MM.1S (cell line): ENCODE measurements at regions not wholly inside any gene's neighbourhood (a gene's known extent, or its start where the extent isn't known, plus 50 kb on each side); places are given as distances from the start of the nearest gene placed in this dataset.

Experiments
- DNase-seq: peaks from one replicate; pipeline ENCODE4 v3.0.0-alpha.2; 2015
- H2AFZ ChIP-seq: fragments of 300-600 bp; sonication (generic); 2 replicates; pipeline ENCODE4 v1.6.0; 2016; ENCODE audit warnings: antibody characterized with exemption, low read length
- H3F3A ChIP-seq: fragments of 300-600 bp; sonication (generic); 2 replicates; pipeline ENCODE4 v1.6.1; 2016; ENCODE audit warnings: mild to moderate bottlenecking, antibody characterized with exemption, low read length, moderate library complexity, mixed read lengths; ENCODE audit not compliant: insufficient read depth
- H3K27ac ChIP-seq: fragments of 300-600 bp; sonication (generic); 2 replicates; pipeline ENCODE4 v1.5.1; 2016; ENCODE audit warnings: mild to moderate bottlenecking, low read length
- H3K27me3 ChIP-seq: fragments of 300-600 bp; sonication (generic); replicated peaks from 2 replicates; pipeline ENCODE4 v1.6.0; 2016; ENCODE audit warnings: low read length; ENCODE audit not compliant: insufficient read depth
- H3K36me3 ChIP-seq: fragments of 300-600 bp; sonication (generic); replicated peaks from 2 replicates; pipeline ENCODE4 v1.6.1; 2016; ENCODE audit warnings: mild to moderate bottlenecking, low read length, mixed read lengths; ENCODE audit not compliant: insufficient read depth
- H3K4me1 ChIP-seq: fragments of 300-600 bp; sonication (generic); 2 replicates; pipeline ENCODE4 v1.6.1; 2016; ENCODE audit warnings: low read length, mixed read lengths
- H3K4me2 ChIP-seq: fragments of 300-600 bp; sonication (generic); 2 replicates; pipeline ENCODE4 v1.6.0; 2016; ENCODE audit warnings: low read depth, low read length
- H3K4me3 ChIP-seq: fragments of 300-600 bp; sonication (generic); 2 replicates; pipeline ENCODE4 v1.5.1; 2016; ENCODE audit warnings: low read length, mixed read lengths
- H3K79me2 ChIP-seq: fragments of 300-600 bp; sonication (generic); 2 replicates; pipeline ENCODE4 v1.6.1; 2016; ENCODE audit warnings: mixed run types, low read length, mixed read lengths
- H3K9ac ChIP-seq: fragments of 300-600 bp; sonication (generic); 2 replicates; pipeline ENCODE4 v1.6.1; 2016; ENCODE audit warnings: low read length, mixed read lengths
- H3K9me2 ChIP-seq: fragments of 300-600 bp; sonication (generic); replicated peaks from 2 replicates; pipeline ENCODE4 v1.6.1; 2016; ENCODE audit warnings: mild to moderate bottlenecking, low read length, mixed read lengths; ENCODE audit not compliant: insufficient read depth
- H3K9me3 ChIP-seq: fragments of 300-600 bp; sonication (generic); replicated peaks from 2 replicates; pipeline ENCODE4 v1.6.1; 2016; ENCODE audit warnings: mild to moderate bottlenecking, low read length, mixed read lengths; ENCODE audit not compliant: insufficient read depth
- H4K20me1 ChIP-seq: fragments of 300-600 bp; sonication (generic); 2 replicates; pipeline ENCODE4 v1.6.1; 2016; ENCODE audit warnings: mild to moderate bottlenecking, low read length, moderate library complexity, mixed read lengths; ENCODE audit not compliant: insufficient read depth
- EZH2 ChIP-seq: fragments of 300-600 bp; sonication (generic); optimal IDR thresholded peaks from 2 replicates; pipeline ENCODE3; 2017; ENCODE audit warnings: low read depth, mild to moderate bottlenecking, antibody characterized with exemption, low read length, mixed read lengths
- EZH2phosphoT487 ChIP-seq: fragments of 300-600 bp; sonication (generic); IDR thresholded peaks from 2 replicates; pipeline ENCODE4 v1.6.1; 2018; ENCODE audit warnings: antibody characterized with exemption, low read length
- TF ChIP-seq, protein P1 (sequence below): fragments of 300-600 bp; sonication (generic); IDR thresholded peaks from 2 replicates; pipeline ENCODE4 v1.5.1; 2016; ENCODE audit warnings: antibody characterized with exemption, low read length, mixed read lengths

GRCh38 chr15:35850284-35850683 lies 304.3 kb upstream of the DPH6 start:
- Histone ChIP-seq H4K20me1 (no peaks in the 10 kb centered on the region), H3K4me3 (no peak overlapping the region), H3K4me2 (no peak overlapping the region), H3K9ac (no peak overlapping the region), H3K36me3 (no peaks in the 10 kb centered on the region), H3K27me3 (no peaks in the 10 kb centered on the region), H3K27ac (no peak overlapping the region), H3K4me1 (no peaks in the 10 kb centered on the region), H3K9me3 (no peaks in the 10 kb centered on the region), H3K79me2 (no peaks in the 10 kb centered on the region), H2AFZ (no peak overlapping the region), H3F3A (no peaks in the 10 kb centered on the region), H3K9me2 (no peaks in the 10 kb centered on the region)
- TF ChIP-seq, protein P1, sequence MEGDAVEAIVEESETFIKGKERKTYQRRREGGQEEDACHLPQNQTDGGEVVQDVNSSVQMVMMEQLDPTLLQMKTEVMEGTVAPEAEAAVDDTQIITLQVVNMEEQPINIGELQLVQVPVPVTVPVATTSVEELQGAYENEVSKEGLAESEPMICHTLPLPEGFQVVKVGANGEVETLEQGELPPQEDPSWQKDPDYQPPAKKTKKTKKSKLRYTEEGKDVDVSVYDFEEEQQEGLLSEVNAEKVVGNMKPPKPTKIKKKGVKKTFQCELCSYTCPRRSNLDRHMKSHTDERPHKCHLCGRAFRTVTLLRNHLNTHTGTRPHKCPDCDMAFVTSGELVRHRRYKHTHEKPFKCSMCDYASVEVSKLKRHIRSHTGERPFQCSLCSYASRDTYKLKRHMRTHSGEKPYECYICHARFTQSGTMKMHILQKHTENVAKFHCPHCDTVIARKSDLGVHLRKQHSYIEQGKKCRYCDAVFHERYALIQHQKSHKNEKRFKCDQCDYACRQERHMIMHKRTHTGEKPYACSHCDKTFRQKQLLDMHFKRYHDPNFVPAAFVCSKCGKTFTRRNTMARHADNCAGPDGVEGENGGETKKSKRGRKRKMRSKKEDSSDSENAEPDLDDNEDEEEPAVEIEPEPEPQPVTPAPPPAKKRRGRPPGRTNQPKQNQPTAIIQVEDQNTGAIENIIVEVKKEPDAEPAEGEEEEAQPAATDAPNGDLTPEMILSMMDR, result no peak
- TF ChIP-seq EZH2phosphoT487 (no peak), EZH2 (no peak)
- DNase-seq, result no peak

- no peaks in the 10 kb centered on the region for H3K4me1 ChIP-seq
- H3K36me3 ChIP-seq, result no peaks in the 10 kb centered on the region
- DNase-seq, result no peak
- H3K27me3 ChIP-seq, result no peaks in the 10 kb centered on the region
- H3F3A ChIP-seq, result no peaks in the 10 kb centered on the region
- H3K9me3 ChIP-seq, result no peaks in the 10 kb centered on the region
- H3K4me2 ChIP-seq, result no peak overlapping the region
- H2AFZ ChIP-seq, result no peak overlapping the region
- H3K4me3 ChIP-seq, result no peak overlapping the region
- no peaks in the 10 kb centered on the region for H3K9me2 ChIP-seq
- no peaks in the 10 kb centered on the region for H3K79me2 ChIP-seq
- no peak overlapping the region for H3K27ac ChIP-seq
- no peak overlapping the region for H3K9ac ChIP-seq
- TF ChIP-seq EZH2phosphoT487 (no peak), EZH2 (no peak)
- H4K20me1 ChIP-seq, result no peaks in the 10 kb centered on the region
Measured at GRCh38 chr15:35851491-35851890, 305.5 kb upstream of the DPH6 start.

DNA sequence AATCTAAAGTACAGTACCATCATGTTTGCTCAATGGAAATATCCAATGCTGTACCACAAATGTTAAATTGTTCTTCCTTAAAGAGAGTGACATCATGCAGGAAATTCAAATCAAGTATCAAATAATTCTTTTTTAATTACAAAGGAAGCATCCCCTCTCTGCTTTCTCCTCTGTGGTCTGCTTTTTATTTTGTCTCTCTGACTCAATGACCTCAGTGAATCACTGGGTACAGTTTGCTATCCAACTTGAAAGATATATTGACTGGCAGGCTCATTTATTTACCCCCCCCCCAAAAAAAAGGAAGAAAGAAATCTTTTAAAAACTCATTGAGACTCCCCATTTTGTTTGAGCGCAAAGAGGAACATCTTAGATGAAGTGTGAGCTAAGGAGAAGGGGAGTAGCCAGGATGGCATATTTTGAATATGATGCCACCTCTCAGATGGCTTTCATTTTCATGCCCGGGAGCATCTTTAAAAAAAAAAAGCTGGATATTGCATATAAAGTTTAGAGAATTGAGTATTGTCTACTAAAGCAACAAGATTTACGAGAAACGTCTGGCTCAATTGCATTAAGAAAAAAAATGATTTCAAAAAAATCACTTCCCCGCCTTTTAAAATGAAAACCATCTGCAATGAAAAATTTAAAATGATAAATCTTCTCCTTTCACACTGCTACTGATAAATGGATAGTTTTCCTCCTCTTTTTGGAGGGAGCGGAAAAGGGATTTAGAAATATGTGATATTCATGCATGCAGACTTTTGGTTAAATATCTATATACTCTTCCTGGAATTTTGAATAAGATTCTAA lies 307.1 kb upstream of the DPH6 start:
- Histone ChIP-seq H3K9me3 (no peaks in the 10 kb centered on the region), H3K9me2 (no peaks in the 10 kb centered on the region), H3K4me1 (no peaks in the 10 kb centered on the region), H3K4me3 (no peak overlapping the region), H3F3A (no peaks in the 10 kb centered on the region), H3K27ac (no peak overlapping the region), H3K27me3 (no peaks in the 10 kb centered on the region), H2AFZ (no peak overlapping the region), H4K20me1 (no peaks in the 10 kb centered on the region), H3K4me2 (no peak overlapping the region), H3K9ac (no peak overlapping the region), H3K79me2 (no peaks in the 10 kb centered on the region), H3K36me3 (no peaks in the 10 kb centered on the region)
- TF ChIP-seq, protein P1, result no peak
- TF ChIP-seq EZH2 (no peak), EZH2phosphoT487 (no peak)
- no peak for DNase-seq

DNA sequence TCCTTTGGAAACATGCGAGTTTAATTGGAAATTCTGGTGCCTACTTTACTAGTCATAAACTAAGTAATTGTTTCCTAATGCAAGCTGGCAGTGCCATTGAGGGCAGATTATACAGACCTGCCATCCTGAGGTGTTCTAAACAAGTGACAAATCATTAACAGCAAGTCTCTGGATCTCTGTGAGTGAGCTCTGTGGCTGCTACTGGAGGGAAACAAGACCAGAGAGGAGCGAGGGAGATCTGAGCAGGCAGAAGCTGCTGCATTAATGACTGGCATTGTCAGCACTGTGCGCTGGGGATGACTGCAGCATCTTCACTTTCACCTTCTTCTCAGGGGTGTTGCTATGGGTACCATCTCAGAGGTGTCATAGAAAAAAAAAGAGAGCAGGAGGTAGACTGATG lies 308.4 kb upstream of the DPH6 start:
- H3K4me1 ChIP-seq, result no peaks in the 10 kb centered on the region
- H3K9me3 ChIP-seq, result no peaks in the 10 kb centered on the region
- H3F3A ChIP-seq, result no peaks in the 10 kb centered on the region
- H3K36me3 ChIP-seq, result no peaks in the 10 kb centered on the region
- H3K4me3 ChIP-seq, result no peak overlapping the region
- H3K27ac ChIP-seq, result no peak overlapping the region
- TF ChIP-seq EZH2phosphoT487, result no peak
- no peaks in the 10 kb centered on the region for H3K27me3 ChIP-seq
- H4K20me1 ChIP-seq, result no peaks in the 10 kb centered on the region
- no peak overlapping the region for H2AFZ ChIP-seq
- no peaks in the 10 kb centered on the region for H3K79me2 ChIP-seq
- H3K4me2 ChIP-seq, result no peak overlapping the region
- no peak for DNase-seq
- H3K9ac ChIP-seq, result no peak overlapping the region
- H3K9me2 ChIP-seq, result no peaks in the 10 kb centered on the region
